ENCODE measurements at regions not wholly inside any gene's neighbourhood (a gene's known extent, or its start where the extent isn't known, plus 50 kb on each side); places are given as distances from the start of the nearest gene placed in this dataset.

DNA sequence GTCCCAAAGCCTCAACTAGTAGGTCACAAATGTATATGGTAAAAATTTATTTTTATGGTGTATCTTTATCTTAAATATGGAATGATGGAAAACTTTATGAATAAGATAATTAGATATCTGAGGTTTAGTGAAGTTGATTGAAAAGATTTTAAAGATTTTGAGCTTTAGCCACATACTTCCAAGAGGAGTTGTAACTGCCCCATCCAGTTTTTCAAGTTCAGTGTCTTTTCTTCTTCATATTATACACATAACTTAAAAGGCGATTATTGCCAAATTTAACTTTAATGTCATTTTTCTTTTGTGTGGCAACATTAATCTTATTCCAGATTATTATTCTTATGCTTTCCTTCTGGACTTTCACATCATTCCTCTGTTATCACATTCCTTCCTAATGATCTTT is 266.4 kb downstream of the TINAG start:
- DNase-seq: no peak

DNA sequence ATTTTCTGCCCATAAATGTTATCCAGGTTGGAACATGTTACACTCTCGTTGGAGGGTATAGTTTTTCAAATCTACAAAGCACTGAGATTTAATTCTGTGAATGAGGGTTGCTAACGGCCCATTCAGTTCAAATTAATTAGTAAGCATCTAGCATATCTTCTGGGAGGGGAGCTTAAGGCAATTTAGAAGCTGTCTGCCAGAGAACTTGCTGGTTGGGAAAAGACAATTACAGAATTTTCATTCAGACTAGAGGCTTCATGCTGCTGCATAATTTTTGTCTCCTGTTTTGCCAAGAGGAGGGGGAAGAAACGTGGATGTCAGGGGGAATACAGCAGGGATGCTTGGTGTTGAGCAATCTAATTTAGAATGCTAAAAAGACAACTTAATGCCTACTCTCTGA is 268.3 kb upstream of the FAM83B start:
- DNase-seq: no peak

DNA sequence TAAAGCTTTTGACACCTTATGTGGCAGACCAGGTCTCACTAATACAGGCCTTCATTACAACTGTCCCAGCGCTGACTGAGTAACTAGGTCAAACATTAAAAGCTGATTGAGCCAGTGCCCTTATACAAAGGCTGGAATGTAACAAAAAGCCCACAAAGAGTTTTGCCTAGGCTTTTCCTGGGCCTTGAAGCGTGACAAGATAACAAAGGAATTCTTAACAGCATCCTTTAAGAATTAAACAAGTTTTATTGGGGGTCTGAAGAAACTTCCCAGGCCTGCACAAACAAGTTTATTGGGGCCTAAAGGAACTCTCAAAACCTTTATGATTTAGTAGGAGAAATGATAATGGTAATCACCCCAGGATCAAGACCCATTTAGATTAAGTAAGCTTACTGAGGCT is 267.6 kb upstream of the FAM83B start:
- no peak for DNase-seq

- DNase-seq: no peak
Observed at GRCh38 chr6:54586251-54586650, 260.3 kb upstream of the FAM83B start.

GRCh38 chr6:54587277-54587676 is 259.3 kb upstream of the FAM83B start:
- no peak for DNase-seq

- DNase-seq: no peak
Observed at GRCh38 chr6:54588176-54588575, 258.4 kb upstream of the FAM83B start.

GRCh38 chr6:54595844-54596243 is 250.7 kb upstream of the FAM83B start:
- no peak for DNase-seq

GRCh38 chr6:54598787-54599313 is 247.7 kb upstream of the FAM83B start:
- DNase-seq: no peak

GRCh38 chr6:54601600-54602300 is 244.8 kb upstream of the FAM83B start:
- DNase-seq: no peak

DNA sequence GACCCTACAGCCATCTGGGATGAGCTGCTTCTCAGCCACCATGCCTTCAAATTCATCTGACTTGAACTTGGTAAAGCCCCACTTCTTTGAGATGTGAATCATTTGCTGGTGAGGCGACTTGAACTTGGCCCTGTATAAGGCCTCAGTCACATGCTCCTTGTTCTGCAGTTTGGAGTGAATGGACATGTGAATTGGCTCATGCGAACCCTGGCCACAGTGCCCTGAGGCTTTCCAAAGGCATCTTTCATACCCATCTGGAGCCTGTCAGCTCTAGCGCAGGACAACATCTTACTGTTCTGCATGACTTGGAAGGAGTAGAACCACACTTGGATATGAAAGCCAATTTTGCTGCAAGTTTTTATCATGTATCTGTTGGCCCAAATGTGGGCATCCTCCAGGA is 244.0 kb upstream of the FAM83B start:
- no peak for DNase-seq

DNA sequence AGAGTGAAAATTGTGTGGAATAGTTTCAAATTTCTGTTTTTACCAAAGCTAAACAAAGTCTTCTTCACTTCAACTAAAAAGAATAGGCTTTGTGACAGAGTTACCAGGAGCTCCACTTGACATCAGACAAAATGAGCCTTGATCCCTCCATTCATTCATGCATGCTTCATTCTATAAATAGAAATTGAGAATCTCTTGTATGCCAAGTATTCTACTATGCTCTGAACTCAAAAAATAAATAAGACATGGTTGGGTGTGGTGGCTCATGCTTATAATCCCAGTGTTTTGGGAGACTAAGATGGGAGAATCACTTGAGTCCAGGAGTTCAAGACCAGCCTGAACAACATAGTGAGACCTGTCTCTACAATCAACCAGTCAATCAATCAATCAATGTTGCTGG is 236.6 kb upstream of the FAM83B start:
- no peak for DNase-seq

GRCh38 chr6:54613596-54613995 is 233.0 kb upstream of the FAM83B start:
- DNase-seq: no peak

GRCh38 chr6:54614499-54615195 is 231.9 kb upstream of the FAM83B start:
- no peak for DNase-seq

DNA sequence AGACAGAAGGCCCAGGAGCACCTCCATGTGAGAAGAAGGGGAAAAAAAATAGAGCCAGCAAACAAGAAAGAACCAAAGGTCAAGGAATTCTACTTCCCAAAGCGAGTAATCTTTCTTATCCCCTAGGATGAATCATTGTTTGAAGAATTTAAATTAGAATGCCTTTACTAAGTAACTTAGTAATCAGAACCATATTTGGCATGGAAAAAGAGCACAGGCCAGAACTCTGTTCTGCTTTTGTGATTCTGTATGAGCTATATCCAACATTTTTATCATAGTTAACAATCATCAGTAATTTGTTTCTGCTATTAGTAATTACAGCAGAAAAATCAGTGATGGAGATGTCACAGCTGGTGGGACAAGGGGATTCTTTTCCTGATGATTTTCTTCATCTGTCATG is 228.8 kb upstream of the FAM83B start:
- DNase-seq: no peak

DNA sequence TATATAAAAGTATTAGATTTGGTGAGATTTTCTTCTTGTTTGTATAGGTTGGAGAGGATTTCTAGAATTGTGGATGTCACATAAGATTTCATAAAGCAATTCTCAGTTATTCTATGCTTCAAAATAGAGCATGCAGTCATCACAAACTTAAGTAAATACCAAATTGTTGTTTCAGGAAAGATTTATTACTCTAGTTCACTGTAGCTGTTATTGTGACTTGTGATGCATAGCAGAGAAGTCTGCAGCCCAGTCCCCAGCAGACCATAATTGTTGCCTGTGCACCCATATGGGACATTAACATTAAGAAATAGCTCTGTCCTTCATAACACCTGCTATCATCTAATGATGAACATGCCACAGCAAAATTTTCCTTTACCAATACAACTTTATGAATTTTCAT is 228.0 kb upstream of the FAM83B start:
- no peak for DNase-seq

DNA sequence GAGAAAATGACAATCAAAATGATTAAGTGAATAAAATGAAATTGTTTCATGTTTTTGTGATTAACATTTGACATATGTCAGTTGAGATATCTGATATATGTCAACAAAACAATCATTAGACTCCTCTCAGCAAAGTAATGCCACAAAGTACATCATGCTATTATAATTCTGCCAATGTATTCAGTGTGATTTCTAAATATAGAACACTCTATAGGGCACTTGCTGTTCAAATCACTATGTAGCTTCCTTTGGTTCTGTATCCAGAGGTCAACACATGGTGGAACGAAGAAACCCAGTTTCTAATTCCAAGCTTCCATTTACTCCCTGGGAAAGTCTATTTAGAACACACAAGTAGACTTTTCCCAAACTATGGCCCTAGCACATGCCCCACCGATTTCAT is 227.5 kb upstream of the FAM83B start:
- DNase-seq: no peak

DNA sequence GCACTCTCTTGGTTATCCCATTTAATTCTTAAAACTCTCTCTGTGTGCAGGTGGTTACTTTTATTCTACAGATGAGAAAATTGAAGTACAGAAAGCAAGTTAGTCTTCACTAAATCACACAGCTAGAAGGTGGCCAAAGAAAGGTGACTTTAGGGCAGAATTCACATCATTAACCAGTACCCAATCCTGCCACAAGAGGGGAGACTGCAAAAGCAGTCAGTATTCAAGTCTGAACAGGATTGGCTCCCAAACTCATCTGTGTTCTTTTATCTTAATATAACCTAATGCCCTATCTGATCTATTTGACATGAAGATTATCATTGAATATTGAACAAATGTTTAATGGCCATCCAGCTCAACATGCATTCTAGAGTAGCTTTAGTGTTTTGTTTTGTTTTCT is 225.3 kb upstream of the FAM83B start:
- peak; percentile 2 to 32 for DNase-seq

GRCh38 chr6:54624216-54624615 is 222.4 kb upstream of the FAM83B start:
- no peak for DNase-seq

DNA sequence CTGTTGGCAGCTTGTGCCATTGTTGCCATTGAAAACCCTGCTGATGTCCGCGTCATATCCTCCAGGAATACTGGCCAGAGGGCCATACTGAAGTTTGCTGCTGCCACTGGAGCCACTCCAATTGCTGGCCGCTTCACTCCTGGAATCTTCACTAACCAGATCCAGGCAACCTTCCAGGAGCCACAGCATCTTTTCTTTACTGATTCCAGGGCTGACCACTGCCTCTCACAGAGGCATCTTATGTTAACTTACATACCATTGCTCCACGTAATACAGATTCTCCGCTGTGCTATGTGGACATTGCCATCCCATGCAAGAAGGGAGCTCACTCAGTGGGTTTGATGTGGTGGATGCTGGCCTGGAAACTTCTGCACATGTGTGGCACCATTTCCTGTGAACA is 221.8 kb upstream of the FAM83B start:
- DNase-seq: no peak

- DNase-seq: no peak
Observed at GRCh38 chr6:54629131-54629530, 217.4 kb upstream of the FAM83B start.

DNA sequence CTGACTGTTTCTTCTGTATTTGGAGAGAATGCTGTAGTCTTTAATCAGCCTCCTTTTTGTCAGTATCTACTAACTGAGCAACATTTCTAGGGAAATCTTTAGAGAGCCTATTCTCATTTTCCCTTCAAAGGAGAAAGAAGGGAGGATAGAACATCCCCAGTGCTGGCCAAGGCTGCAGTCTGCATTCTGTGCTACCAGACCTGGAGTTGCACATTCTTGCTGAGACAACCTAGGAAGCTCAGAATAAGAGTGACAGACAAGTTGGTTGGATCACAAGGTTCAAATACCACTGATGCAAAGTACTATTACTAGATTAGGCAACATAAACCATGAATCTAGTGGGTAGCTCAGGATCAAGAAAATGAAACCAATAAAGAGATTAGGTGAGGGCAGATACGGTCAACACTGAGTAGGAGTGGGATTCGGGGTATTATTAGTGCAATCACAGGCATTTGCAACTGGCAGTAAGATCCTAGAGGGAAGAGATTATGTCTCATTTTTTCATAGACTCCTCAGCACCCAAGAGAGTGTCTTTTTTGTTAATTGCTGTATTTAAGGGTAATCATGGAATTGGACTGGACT is 213.5 kb upstream of the FAM83B start:
- DNase-seq: no peak

GRCh38 chr6:54633601-54634000 is 213.0 kb upstream of the FAM83B start:
- no peak for DNase-seq

GRCh38 chr6:54640911-54641310 is 205.7 kb upstream of the FAM83B start:
- no peak for DNase-seq
